B cell (primary cell): ENCODE measurements at regions not wholly inside any gene's neighbourhood (a gene's known extent, or its start where the extent isn't known, plus 50 kb on each side); places are given as distances from the start of the nearest gene placed in this dataset.

ENCODE experiments used
- ATAC-seq: fragments of 200-7000 bp; cut with Tn5 transposase; one replicate; pipeline ENCODE4 v1.10.0; 2021; ENCODE audit warnings: low read depth, mild to moderate bottlenecking, moderate number of reproducible peaks, moderate library complexity
- CTCF ChIA-PET: fragments of 350-600 bp; sonication (Branson Sonifier 250); formaldehyde crosslinking; loops from one replicate; lab custom pipeline; 2021; ENCODE audit warnings: antibody characterized with exemption, inconsistent platforms; lab: Charles Lee
- POLR2A ChIA-PET: fragments of 350-600 bp; sonication (Branson Sonifier 250); formaldehyde crosslinking; loops from one replicate; lab custom pipeline; 2021; ENCODE audit warnings: antibody characterized with exemption; lab: Charles Lee
- DNase-seq: peaks from one replicate; pipeline ENCODE4 v3.0.0; 2013
- H2AFZ ChIP-seq: 2 replicates; pipeline ENCODE4 v1.6.1; 2012; ENCODE audit warnings: mild to moderate bottlenecking, low read depth, low read length; ENCODE audit not compliant: insufficient read depth, poor library complexity, severe bottlenecking
- H3K27ac ChIP-seq, 2 donors: 1 replicate in 1 of 2; 2 replicates in 1 of 2; pipeline ENCODE4 v1.5.1; 2012 to 2013; ENCODE audit warnings: low read length in 2 of 2, mild to moderate bottlenecking in 2 of 2, moderate library complexity in 1 of 2
- H3K27me3 ChIP-seq, 4 experiments: fragments of 200-600 bp in 1 of 4; sonication (generic) in 1 of 4; replicated peaks in 1 of 4; 1 replicate in 2 of 4; 2 replicates in 2 of 4; pipeline versions ENCODE4 v1.6.1 to v1.7.0; 2013 to 2016; ENCODE audit warnings: low read length in 3 of 4, mild to moderate bottlenecking in 2 of 4, mixed read lengths in 1 of 4, moderate library complexity in 1 of 4; ENCODE audit not compliant: insufficient read depth in 4 of 4, control insufficient read depth in 3 of 4; ENCODE audit errors: control extremely low read depth in 1 of 4
- H3K36me3 ChIP-seq, 2 experiments: replicated peaks in 1 of 2; 1 replicate in 1 of 2; 2 replicates in 1 of 2; pipeline versions ENCODE4 v1.6.1 to v1.7.1; 2013; ENCODE audit warnings: low read length in 1 of 2; ENCODE audit not compliant: insufficient read depth in 2 of 2, control insufficient read depth in 1 of 2; ENCODE audit errors: control extremely low read depth in 1 of 2, extremely low read depth in 1 of 2
- H3K4me1 ChIP-seq, 2 donors: fragments of 200-600 bp in 1 of 2; sonication (generic) in 1 of 2; 1 replicate in 1 of 2; 2 replicates in 1 of 2; pipeline versions ENCODE4 v1.5.1 to v1.6.1; 2013 to 2017; ENCODE audit warnings: low read length in 2 of 2; ENCODE audit not compliant: control insufficient read depth in 2 of 2, insufficient read depth in 2 of 2
- H3K4me2 ChIP-seq: replicated peaks from 2 replicates; pipeline ENCODE3; 2012; ENCODE audit warnings: mild to moderate bottlenecking, low read depth, low read length; ENCODE audit not compliant: poor library complexity, severe bottlenecking
- H3K4me3 ChIP-seq, 5 experiments: fragments of 200-600 bp in 1 of 5; sonication (generic) in 1 of 5; 1 replicate in 3 of 5; 2 replicates in 2 of 5; pipeline versions ENCODE4 v1.5.1 to v1.7.0; 2011 to 2016; ENCODE audit warnings: low read length in 4 of 5, mild to moderate bottlenecking in 4 of 5, low read depth in 2 of 5, control low read depth in 1 of 5, moderate library complexity in 1 of 5; ENCODE audit not compliant: insufficient read depth in 1 of 5; ENCODE audit errors: control extremely low read depth in 1 of 5, extremely low read depth in 1 of 5
- H3K79me2 ChIP-seq: fragments of 200-600 bp; sonication (generic); one replicate; pipeline ENCODE4 v1.6.0; 2016; ENCODE audit warnings: low read length; ENCODE audit not compliant: control insufficient read depth, insufficient read depth
- H3K9ac ChIP-seq: fragments of 200-600 bp; sonication (generic); 2 replicates; pipeline ENCODE4 v1.6.1; 2017; ENCODE audit warnings: mild to moderate bottlenecking, low read length, moderate library complexity
- H3K9me3 ChIP-seq, 3 donors: one replicate each; pipeline versions ENCODE4 v1.6.1 to v1.7.1; 2013; ENCODE audit warnings: low read length in 2 of 3; ENCODE audit not compliant: control insufficient read depth in 2 of 3, insufficient read depth in 1 of 3; ENCODE audit errors: control extremely low read depth in 1 of 3
- H4K20me1 ChIP-seq: 2 replicates; pipeline ENCODE4 v1.6.0; 2012; ENCODE audit warnings: mild to moderate bottlenecking, low read length; ENCODE audit not compliant: insufficient read depth, control insufficient read depth, poor library complexity, severe bottlenecking
- H3K27ac Mint-ChIP-seq: one replicate; pipeline ENCODE4 v1.8.0; 2021; ENCODE audit warnings: mixed read lengths
- H3K27me3 Mint-ChIP-seq: one replicate; pipeline ENCODE4 v1.8.0; 2021; ENCODE audit warnings: mixed read lengths
- H3K4me1 Mint-ChIP-seq: one replicate; pipeline ENCODE4 v1.8.0; 2021; ENCODE audit warnings: mixed read lengths
- H3K4me3 Mint-ChIP-seq: one replicate; pipeline ENCODE4 v1.8.0; 2021; ENCODE audit warnings: mixed read lengths
- H3K9me3 Mint-ChIP-seq: one replicate; pipeline ENCODE4 v1.8.0; 2022; ENCODE audit warnings: mixed read lengths; ENCODE audit not compliant: insufficient read depth
- CTCF ChIP-seq: fragments of 200-600 bp; IDR thresholded peaks from one replicate; pipeline ENCODE4 v1.8.0; 2022; ENCODE audit warnings: antibody characterized with exemption, mild to moderate bottlenecking
- EZH2 ChIP-seq: IDR thresholded peaks from 2 replicates; pipeline ENCODE4 v1.6.1; 2012; ENCODE audit warnings: borderline replicate concordance, low read depth, mild to moderate bottlenecking, moderate library complexity, low read length; ENCODE audit not compliant: insufficient read depth, poor library complexity, severe bottlenecking
- WGBS: methylation state at CpG from one replicate; pipeline ENCODE4 v1.1.5; 2013; ENCODE audit warnings: missing lambda C conversion rate; ENCODE audit not compliant: insufficient coverage; 5-methylcytosine and 5-hydroxymethylcytosine counted together
- intact Hi-C: fragments of 100-400 bp; cut with micrococcal nuclease; formaldehyde crosslinking; loops from one replicate; pipeline ENCODE4 v1.10.0; 2022

DNA sequence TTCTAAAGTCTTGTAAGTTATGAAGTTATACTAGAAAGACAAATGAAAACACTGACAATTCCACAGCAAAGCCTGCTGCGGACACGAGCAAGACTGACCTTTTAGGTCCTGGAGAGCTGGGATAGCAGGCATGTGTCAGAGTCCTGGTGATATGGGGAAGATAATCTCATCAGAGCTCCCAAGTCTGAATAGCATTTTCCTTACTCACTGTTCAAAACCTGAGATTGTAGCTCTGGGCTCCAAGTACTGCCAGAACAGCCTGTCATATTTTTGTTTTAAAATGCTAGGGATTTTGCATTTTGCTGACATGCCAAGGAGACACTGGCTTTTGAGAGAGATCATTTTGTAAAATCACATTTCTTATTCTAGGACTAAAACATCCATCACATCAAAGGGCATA is 90.1 kb downstream of the DRD1 start:
- Histone ChIP-seq H3K27ac (no peak overlapping the region), H3K4me1 (no peaks in the 10 kb centered on the region), H3K36me3 (no peaks in the 10 kb centered on the region), H2AFZ (no peak overlapping the region), H3K79me2 (no peaks in the 10 kb centered on the region), H3K9me3 (peaks cover 0 to 10% (median 0%) of the 10 kb centered on the region in 3 donors), H3K9ac (no peak overlapping the region), H3K4me3 (no peak overlapping the region), H4K20me1 (no peaks in the 10 kb centered on the region), H3K27me3 (no peaks in the 10 kb centered on the region), H3K4me2 (no peak overlapping the region)
- no peaks in the 10 kb centered on the region for H3K9me3 Mint-ChIP-seq
- no peak for ATAC-seq
- TF ChIP-seq CTCF (no peak), EZH2 (no peak)
- intact Hi-C loops, result no loop called here
- ChIA-PET POLR2A (no interaction called here), CTCF (no interaction called here)
- DNase-seq, result no peak
- no peaks in the 10 kb centered on the region for H3K4me1 Mint-ChIP-seq
- H3K27ac Mint-ChIP-seq, result no peak overlapping the region
- WGBS, result no CpG with 5 or more reads among the region's 2 CpGs
- H3K4me3 Mint-ChIP-seq, result no peak overlapping the region
- H3K27me3 Mint-ChIP-seq, result peaks cover 14% of the 10 kb centered on the region

GRCh38 chr5:175351897-175352590 is 91.9 kb downstream of the DRD1 start:
- no peaks in the 10 kb centered on the region for H3K4me1 Mint-ChIP-seq
- no peaks in the 10 kb centered on the region for H3K4me1 ChIP-seq
- no peaks in the 10 kb centered on the region for H3K27me3 ChIP-seq
- H4K20me1 ChIP-seq, result no peaks in the 10 kb centered on the region
- no peaks in the 10 kb centered on the region for H3K79me2 ChIP-seq
- peaks cover 0 to 10% (median 0%) of the 10 kb centered on the region in 3 donors for H3K9me3 ChIP-seq
- H3K4me3 ChIP-seq, result no peak overlapping the region
- no peak overlapping the region for H3K9ac ChIP-seq
- ChIA-PET CTCF (no interaction called here), POLR2A (no interaction called here)
- H2AFZ ChIP-seq, result no peak overlapping the region
- intact Hi-C loops, result no loop called here
- WGBS, result 91% methylated on average over 5 of the region's 7 CpGs
- H3K27ac Mint-ChIP-seq, result no peak overlapping the region
- H3K4me2 ChIP-seq, result no peak overlapping the region
- H3K36me3 ChIP-seq, result no peaks in the 10 kb centered on the region
- TF ChIP-seq CTCF, result no peak
- no peak for TF ChIP-seq EZH2
- no peak for ATAC-seq
- H3K27ac ChIP-seq, result no peak overlapping the region
- no peaks in the 10 kb centered on the region for H3K9me3 Mint-ChIP-seq
- peaks cover 14% of the 10 kb centered on the region for H3K27me3 Mint-ChIP-seq
- no peak overlapping the region for H3K4me3 Mint-ChIP-seq
- no peak for DNase-seq
